GM12891 (cell line): ENCODE measurements at regions not wholly inside any gene's neighbourhood (a gene's known extent, or its start where the extent isn't known, plus 50 kb on each side); places are given as distances from the start of the nearest gene placed in this dataset.
"Not testable (repeated sequence)": the region's sequence is repeated elsewhere in the genome, so short reads cannot be mapped to it uniquely, and the experiment has no call there.

ENCODE experiments used
- DNase-seq: peaks from one replicate; pipeline ENCODE4 v3.0.0; 2011; ENCODE audit warnings: low spot score; ENCODE audit not compliant: insufficient read length
- FAIRE-seq: peaks from 2 replicates; lab custom pipeline; 2011; peaks lifted over from hg19 to GRCh38; lab: Jason Lieb, UNC
- PAX5 ChIP-seq: IDR thresholded peaks from 2 replicates; pipeline ENCODE4 v1.6.1; 2011; ENCODE audit warnings: low read length, moderate library complexity, mild to moderate bottlenecking; ENCODE audit not compliant: insufficient read depth, severe bottlenecking
- POLR2A ChIP-seq: IDR thresholded peaks from 2 replicates; pipeline ENCODE4 v1.6.1; 2011; ENCODE audit warnings: low read depth, low read length, control low read depth
- POLR2AphosphoS5 ChIP-seq: IDR thresholded peaks from 2 replicates; pipeline ENCODE4 v1.6.1; 2011; ENCODE audit warnings: low read depth, low read length, control low read depth
- POU2F2 ChIP-seq: IDR thresholded peaks from 2 replicates; pipeline ENCODE4 v1.6.1; 2011; ENCODE audit warnings: low read depth, mild to moderate bottlenecking, control low read depth, low read length, moderate library complexity
- SPI1 ChIP-seq: IDR thresholded peaks from 2 replicates; pipeline ENCODE4 v1.6.1; 2011; ENCODE audit warnings: low read depth, low read length, control low read depth
- TAF1 ChIP-seq: IDR thresholded peaks from 2 replicates; pipeline ENCODE4 v1.6.1; 2011; ENCODE audit warnings: low read depth, low read length, control low read depth

DNA sequence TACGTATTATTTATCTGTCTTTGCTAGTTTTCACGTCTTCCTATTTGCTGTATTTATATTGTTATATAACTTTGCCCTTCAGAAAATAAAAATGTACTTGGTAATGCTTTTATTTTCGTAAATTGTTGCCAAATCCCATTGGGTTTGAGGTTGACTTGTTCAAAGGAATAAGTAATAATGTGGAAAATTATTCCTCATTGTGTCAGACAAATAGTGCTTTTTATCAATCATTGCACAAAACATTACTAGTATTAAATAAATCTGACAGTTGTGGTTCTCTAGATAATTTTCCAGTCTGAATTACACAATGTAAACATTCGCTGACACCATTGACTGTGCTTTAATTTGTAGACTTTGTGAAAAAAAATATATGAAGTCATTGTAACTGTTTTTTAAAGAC lies 798.3 kb upstream of the TMEFF2 start:
- no peak for TF ChIP-seq POU2F2
- TF ChIP-seq POLR2A, result no peak
- no peak for TF ChIP-seq TAF1
- TF ChIP-seq SPI1, result no peak
- no peak for TF ChIP-seq PAX5
- TF ChIP-seq POLR2AphosphoS5, result no peak

DNA sequence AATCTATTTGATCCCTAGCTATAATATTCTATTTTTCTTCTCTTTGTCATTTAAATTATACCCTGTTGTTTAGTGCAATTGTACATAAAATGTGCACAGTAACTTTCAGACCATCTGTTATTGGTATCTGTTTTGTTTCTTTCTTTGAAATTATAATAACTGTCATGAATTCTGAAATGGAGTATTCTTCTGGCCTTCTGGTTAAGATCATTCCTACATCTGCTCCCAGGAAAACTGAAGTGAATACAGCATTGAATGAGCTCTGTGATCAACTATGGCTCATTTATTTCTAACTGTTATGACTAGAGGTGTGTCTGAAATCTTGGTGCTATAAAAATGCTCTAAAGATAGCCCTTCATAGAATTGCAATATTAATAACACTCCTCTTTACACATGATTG lies 788.4 kb upstream of the TMEFF2 start:
- DNase-seq (no peak), FAIRE-seq (no peak)
- TF ChIP-seq PAX5 (no peak), SPI1 (no peak), POLR2AphosphoS5 (no peak), POLR2A (no peak), POU2F2 (no peak), TAF1 (no peak)

More for the DNA sequence above, 798.3 kb upstream of the TMEFF2 start:
- no peak for DNase-seq
- no peak for FAIRE-seq

- DNase-seq (no peak), FAIRE-seq (no peak)
- TF ChIP-seq TAF1 (no peak), POLR2A (no peak), SPI1 (no peak), PAX5 (no peak), POLR2AphosphoS5 (no peak), POU2F2 (no peak)
Observed at GRCh38 chr2:192978395-192978794, 783.7 kb upstream of the TMEFF2 start.

- DNase-seq, result no peak
- peak; percentile 9 for FAIRE-seq
Observed at GRCh38 chr2:192971981-192972380, 777.2 kb upstream of the TMEFF2 start.

GRCh38 chr2:192969055-192969454 lies 774.3 kb upstream of the TMEFF2 start:
- TF ChIP-seq POU2F2, result no peak
- no peak for DNase-seq

More at GRCh38 chr2:192971981-192972380, 777.2 kb upstream of the TMEFF2 start:
- TF ChIP-seq TAF1 (no peak), PAX5 (no peak), POLR2A (no peak), SPI1 (no peak), POLR2AphosphoS5 (no peak), POU2F2 (no peak)

GRCh38 chr2:192960945-192961344 lies 766.2 kb upstream of the TMEFF2 start:
- no peak for DNase-seq
- FAIRE-seq, result no peak

More at GRCh38 chr2:192969055-192969454, 774.3 kb upstream of the TMEFF2 start:
- no peak for FAIRE-seq

DNA sequence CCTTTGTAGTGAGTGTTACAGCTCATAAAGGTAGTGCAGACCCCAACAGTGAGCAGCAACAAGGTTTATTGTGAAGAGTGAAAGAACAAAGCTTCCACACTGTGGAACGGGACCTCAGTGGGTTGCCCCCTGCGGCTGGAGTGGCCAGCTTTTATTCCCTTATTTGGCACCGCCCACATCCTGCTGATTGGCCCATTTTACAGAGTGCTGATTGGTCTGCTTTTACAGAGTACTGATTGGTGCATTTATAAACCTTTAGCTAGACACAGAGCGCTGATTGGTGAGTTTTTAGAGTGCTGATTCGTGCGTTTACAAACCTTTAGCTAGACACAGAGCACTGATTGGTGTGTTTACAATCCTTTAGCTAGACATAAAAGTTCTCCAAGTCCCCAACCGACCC lies 763.9 kb upstream of the TMEFF2 start:
- DNase-seq, FAIRE-seq: not testable (repeated sequence)

More at GRCh38 chr2:192960945-192961344, 766.2 kb upstream of the TMEFF2 start:
- TF ChIP-seq POU2F2, result no peak
- TF ChIP-seq POLR2AphosphoS5, result no peak

GRCh38 chr2:192957425-192957824 lies 762.7 kb upstream of the TMEFF2 start:
- FAIRE-seq, result no peak
- no peak for TF ChIP-seq SPI1
- TF ChIP-seq TAF1, result no peak
- no peak for TF ChIP-seq POLR2AphosphoS5
- TF ChIP-seq PAX5, result no peak
- no peak for TF ChIP-seq POLR2A
- TF ChIP-seq POU2F2, result no peak
- no peak for DNase-seq

DNA sequence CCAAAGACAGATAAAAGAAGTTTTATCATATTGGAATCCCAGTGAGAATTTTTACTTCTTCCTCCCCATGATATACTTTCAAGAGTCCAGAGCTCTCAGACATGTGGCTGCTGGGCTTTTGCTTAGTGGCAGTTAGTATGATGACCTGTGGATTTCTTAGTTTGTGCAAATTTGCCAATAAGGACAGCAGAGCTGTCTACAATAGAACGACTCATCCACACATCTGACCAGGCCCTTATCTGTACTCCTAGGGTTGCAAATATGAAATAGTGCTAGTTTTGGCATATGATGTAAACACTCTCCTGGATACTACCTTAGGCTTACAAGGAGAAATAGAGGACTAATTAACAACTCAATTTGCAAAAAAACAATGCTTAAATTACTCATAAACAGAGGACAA lies 758.4 kb upstream of the TMEFF2 start:
- FAIRE-seq (no peak), DNase-seq (no peak)

DNA sequence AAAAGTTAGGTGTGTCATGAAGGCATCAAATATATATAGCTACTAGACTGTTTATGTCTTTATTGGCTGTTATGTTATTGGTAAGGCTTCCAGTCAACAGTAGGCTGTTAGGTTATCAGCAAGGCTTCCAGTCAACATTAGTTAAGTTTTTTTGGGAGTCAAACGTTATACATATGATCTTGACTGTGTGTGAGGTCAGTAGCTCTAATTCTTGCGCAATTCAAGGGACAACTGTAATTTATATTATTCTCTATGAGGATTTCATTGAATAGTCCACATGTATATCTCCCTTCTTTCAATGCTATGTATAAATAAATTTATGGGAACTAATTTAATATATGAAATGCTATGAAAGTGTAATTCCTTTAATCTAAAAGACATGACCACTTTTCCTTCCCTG lies 757.5 kb upstream of the TMEFF2 start:
- FAIRE-seq (no peak), DNase-seq (no peak)
- TF ChIP-seq POLR2A (no peak), SPI1 (no peak), POU2F2 (no peak), PAX5 (no peak), POLR2AphosphoS5 (no peak), TAF1 (no peak)

More for the DNA sequence above, 758.4 kb upstream of the TMEFF2 start:
- TF ChIP-seq POLR2A (no peak), TAF1 (no peak), POLR2AphosphoS5 (no peak), SPI1 (no peak), POU2F2 (no peak), PAX5 (no peak)

DNA sequence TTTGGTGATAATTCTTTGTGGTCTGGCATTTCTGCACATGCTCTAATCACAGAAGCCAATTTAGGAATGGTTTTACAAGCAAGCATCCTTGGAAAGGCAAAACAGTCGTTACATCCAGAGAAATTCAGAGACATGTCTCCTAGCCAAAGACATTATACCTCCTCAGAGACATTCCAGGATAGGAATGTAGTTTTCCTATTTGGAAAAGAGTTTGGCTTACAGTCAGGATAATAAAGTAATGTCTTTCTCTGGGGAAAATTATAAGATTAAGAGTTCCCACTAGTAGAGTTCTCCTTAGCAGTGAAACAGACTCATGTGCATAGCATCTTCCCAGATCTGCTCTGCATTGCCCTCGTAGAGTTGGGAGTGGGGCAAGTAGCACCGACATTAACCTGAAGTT lies 753.6 kb upstream of the TMEFF2 start:
- FAIRE-seq (no peak), DNase-seq (no peak)
- TF ChIP-seq POLR2AphosphoS5 (no peak), SPI1 (no peak), PAX5 (no peak), TAF1 (no peak), POLR2A (no peak), POU2F2 (no peak)
